DOHH2 (cell line): ENCODE measurements at regions not wholly inside any gene's neighbourhood (a gene's known extent, or its start where the extent isn't known, plus 50 kb on each side); places are given as distances from the start of the nearest gene placed in this dataset.

Experiments
- H3F3A ChIP-seq: fragments of 200-600 bp; sonication (generic), shearing (Covaris generic); 2 replicates; pipeline ENCODE4 v1.6.0; 2016; ENCODE audit warnings: antibody characterized with exemption, mild to moderate bottlenecking; ENCODE audit not compliant: control insufficient read depth, insufficient read depth
- H3K27ac ChIP-seq: fragments of 200-600 bp; sonication (generic); 2 replicates; pipeline ENCODE4 v1.5.1; 2014; ENCODE audit warnings: low read depth, mild to moderate bottlenecking, low read length, moderate library complexity
- H3K27me3 ChIP-seq: fragments of 200-600 bp; sonication (generic); 2 replicates; pipeline ENCODE4 v1.6.1; 2014; ENCODE audit warnings: mild to moderate bottlenecking, low read length, mixed read lengths; ENCODE audit not compliant: control insufficient read depth
- H3K36me3 ChIP-seq: fragments of 200-600 bp; sonication (generic); 2 replicates; pipeline ENCODE4 v1.6.1; 2014; ENCODE audit warnings: mild to moderate bottlenecking, low read length, moderate library complexity, mixed read lengths; ENCODE audit not compliant: control insufficient read depth
- H3K4me1 ChIP-seq: fragments of 200-600 bp; sonication (generic); 2 replicates; pipeline ENCODE4 v1.6.1; 2014; ENCODE audit warnings: mild to moderate bottlenecking, low read length, mixed read lengths; ENCODE audit not compliant: control insufficient read depth
- H3K4me2 ChIP-seq: fragments of 200-600 bp; sonication (generic); 2 replicates; pipeline ENCODE4 v1.6.0; 2014; ENCODE audit warnings: mild to moderate bottlenecking, low read length, moderate library complexity
- H3K4me3 ChIP-seq: fragments of 200-600 bp; sonication (generic); 2 replicates; pipeline ENCODE4 v1.5.1; 2014; ENCODE audit warnings: mild to moderate bottlenecking, low read length, mixed read lengths
- H3K79me2 ChIP-seq: fragments of 200-600 bp; sonication (generic); 2 replicates; pipeline ENCODE4 v1.6.1; 2014; ENCODE audit warnings: mild to moderate bottlenecking, low read length, mixed read lengths; ENCODE audit not compliant: control insufficient read depth
- H3K9me2 ChIP-seq: fragments of 200-600 bp; sonication (generic); replicated peaks from 2 replicates; pipeline ENCODE4 v1.6.1; 2014; ENCODE audit warnings: mild to moderate bottlenecking, low read length, mixed read lengths; ENCODE audit not compliant: control insufficient read depth
- H3K9me3 ChIP-seq: fragments of 200-600 bp; sonication (generic); 2 replicates; pipeline ENCODE4 v1.6.1; 2014; ENCODE audit warnings: antibody characterized with exemption, low read length, mixed read lengths; ENCODE audit not compliant: control insufficient read depth, insufficient read depth
- H4K20me1 ChIP-seq: fragments of 200-600 bp; sonication (generic); 2 replicates; pipeline ENCODE4 v1.6.0; 2014; ENCODE audit warnings: low read depth, mild to moderate bottlenecking, antibody characterized with exemption, low read length, moderate library complexity; ENCODE audit not compliant: control insufficient read depth, insufficient read depth
- CTCF ChIP-seq: fragments of 200-600 bp; sonication (generic); IDR thresholded peaks from one replicate; pipeline ENCODE4 v1.5.1; 2014; ENCODE audit warnings: antibody characterized with exemption, mild to moderate bottlenecking, low read depth, low read length; ENCODE audit not compliant: poor library complexity, severe bottlenecking
- EZH2phosphoT487 ChIP-seq: fragments of 200-600 bp; sonication (generic); IDR thresholded peaks from 2 replicates; pipeline ENCODE4 v1.6.1; 2017; ENCODE audit warnings: borderline replicate concordance, mild to moderate bottlenecking, antibody characterized with exemption, low read length, moderate library complexity, mixed read lengths

GRCh38 chr4:133960975-133961374, 240.6 kb downstream of the PABPC4L start:
- H3K27ac ChIP-seq = no peak overlapping the region
- no peak for TF ChIP-seq CTCF
- no peak for TF ChIP-seq EZH2phosphoT487
- no peaks in the 10 kb centered on the region for H3K4me1 ChIP-seq
- H3K79me2 ChIP-seq = no peaks in the 10 kb centered on the region
- H3K36me3 ChIP-seq = no peaks in the 10 kb centered on the region
- H3K9me2 ChIP-seq = no peaks in the 10 kb centered on the region
- no peaks in the 10 kb centered on the region for H3K27me3 ChIP-seq
- no peak overlapping the region for H3K4me2 ChIP-seq
- H3K4me3 ChIP-seq = no peak overlapping the region
- H3F3A ChIP-seq = no peaks in the 10 kb centered on the region
- H3K9me3 ChIP-seq = no peaks in the 10 kb centered on the region
- H4K20me1 ChIP-seq = no peaks in the 10 kb centered on the region

GRCh38 chr4:133943081-133943480, 258.5 kb downstream of the PABPC4L start:
- H3K27me3 ChIP-seq = no peaks in the 10 kb centered on the region
- H3K4me2 ChIP-seq = no peak overlapping the region
- H3K4me3 ChIP-seq = no peak overlapping the region
- H3K9me3 ChIP-seq = no peaks in the 10 kb centered on the region; the same call in 1 of the 2 replicates
- H3K79me2 ChIP-seq = no peaks in the 10 kb centered on the region
- no peaks in the 10 kb centered on the region for H3K4me1 ChIP-seq
- H3F3A ChIP-seq = no peaks in the 10 kb centered on the region
- H3K9me2 ChIP-seq = no peaks in the 10 kb centered on the region
- H4K20me1 ChIP-seq = no peaks in the 10 kb centered on the region
- H3K27ac ChIP-seq = no peak overlapping the region
- no peak for TF ChIP-seq EZH2phosphoT487
- H3K36me3 ChIP-seq = no peaks in the 10 kb centered on the region

GRCh38 chr4:133938061-133938460, 263.5 kb downstream of the PABPC4L start:
- Histone ChIP-seq H3K27ac (no peak overlapping the region), H3K36me3 (no peaks in the 10 kb centered on the region), H3K9me3 (no peaks in the 10 kb centered on the region), H4K20me1 (no peaks in the 10 kb centered on the region), H3K79me2 (no peaks in the 10 kb centered on the region), H3K4me3 (no peak overlapping the region), H3F3A (no peaks in the 10 kb centered on the region), H3K27me3 (no peaks in the 10 kb centered on the region), H3K9me2 (no peaks in the 10 kb centered on the region), H3K4me1 (no peaks in the 10 kb centered on the region), H3K4me2 (no peak overlapping the region)
- TF ChIP-seq EZH2phosphoT487 (no peak), CTCF (no peak)

- Histone ChIP-seq H3K79me2 (no peaks in the 10 kb centered on the region), H3K4me1 (no peaks in the 10 kb centered on the region), H3K27me3 (no peaks in the 10 kb centered on the region), H3K9me3 (no peaks in the 10 kb centered on the region), H3K4me3 (no peak overlapping the region), H3K27ac (no peak overlapping the region), H3K9me2 (no peaks in the 10 kb centered on the region), H3F3A (no peaks in the 10 kb centered on the region), H3K4me2 (no peak overlapping the region), H4K20me1 (no peaks in the 10 kb centered on the region), H3K36me3 (no peaks in the 10 kb centered on the region)
- TF ChIP-seq CTCF (no peak), EZH2phosphoT487 (no peak)
These were observed 271.9 kb downstream of the PABPC4L start for GRCh38 chr4:133929531-133930239.
